ENCODE measurements at regions not wholly inside any gene's neighbourhood (a gene's known extent, or its start where the extent isn't known, plus 50 kb on each side); places are given as distances from the start of the nearest gene placed in this dataset.

- H2AFZ ChIP-seq (ENCODE audit: low read depth), result no peak overlapping the region
- H3K27me3 ChIP-seq (ENCODE audit: insufficient read depth, low read depth), result no peaks in the 10 kb centered on the region
- H3K4me1 ChIP-seq (ENCODE audit: low read depth, poor library complexity, severe bottlenecking), result no peaks in the 10 kb centered on the region
- H3K36me3 ChIP-seq (ENCODE audit: insufficient read depth), result no peaks in the 10 kb centered on the region
- TF ChIP-seq CTCF (conservative IDR thresholded peaks at IDR 0.05; ENCODE audit: low read depth, low read length), result no peak
- H4K20me1 ChIP-seq (ENCODE audit: insufficient read depth), result no peaks in the 10 kb centered on the region
- no peak overlapping the region for H3K4me2 ChIP-seq
- H3K9ac ChIP-seq, result no peak overlapping the region
- H3K79me2 ChIP-seq (ENCODE audit: insufficient read depth, low read depth), result no peaks in the 10 kb centered on the region
- H3K27ac ChIP-seq, result no peak overlapping the region
- H3K4me3 ChIP-seq (IDR thresholded peaks at IDR 0.05; ENCODE audit: insufficient read depth, low read depth, low read length), result no peak overlapping the region
These were observed 70.4 kb upstream of the SETMAR start for GRCh38 chr3:4232798-4233197.

- Histone ChIP-seq H3K4me2 (no peak overlapping the region), H2AFZ (ENCODE audit: low read depth) (no peak overlapping the region), H3K79me2 (ENCODE audit: insufficient read depth, low read depth) (no peaks in the 10 kb centered on the region), H3K4me1 (ENCODE audit: low read depth, poor library complexity, severe bottlenecking) (no peaks in the 10 kb centered on the region), H3K4me3 (IDR thresholded peaks at IDR 0.05; ENCODE audit: insufficient read depth, low read depth, low read length) (no peak overlapping the region), H3K27me3 (ENCODE audit: insufficient read depth, low read depth) (no peaks in the 10 kb centered on the region), H3K9ac (no peak overlapping the region), H3K36me3 (ENCODE audit: insufficient read depth) (no peaks in the 10 kb centered on the region), H4K20me1 (ENCODE audit: insufficient read depth) (no peaks in the 10 kb centered on the region), H3K27ac (no peak overlapping the region)
- no peak for TF ChIP-seq CTCF (conservative IDR thresholded peaks at IDR 0.05; ENCODE audit: low read depth, low read length)
These were observed 69.7 kb upstream of the SETMAR start for GRCh38 chr3:4233488-4233887.

GRCh38 chr3:4234889-4235288, 68.3 kb upstream of the SETMAR start:
- Histone ChIP-seq H3K27me3 (ENCODE audit: insufficient read depth, low read depth) (no peaks in the 10 kb centered on the region), H3K4me1 (ENCODE audit: low read depth, poor library complexity, severe bottlenecking) (no peaks in the 10 kb centered on the region), H4K20me1 (ENCODE audit: insufficient read depth) (no peaks in the 10 kb centered on the region), H3K27ac (no peak overlapping the region), H3K79me2 (ENCODE audit: insufficient read depth, low read depth) (no peaks in the 10 kb centered on the region), H2AFZ (ENCODE audit: low read depth) (no peak overlapping the region), H3K36me3 (ENCODE audit: insufficient read depth) (no peaks in the 10 kb centered on the region), H3K4me3 (IDR thresholded peaks at IDR 0.05; ENCODE audit: insufficient read depth, low read depth, low read length) (no peak overlapping the region), H3K4me2 (no peak overlapping the region), H3K9ac (no peak overlapping the region)
- TF ChIP-seq CTCF (conservative IDR thresholded peaks at IDR 0.05; ENCODE audit: low read depth, low read length), result no peak

GRCh38 chr3:4235690-4236089, 67.5 kb upstream of the SETMAR start:
- H3K4me3 ChIP-seq (IDR thresholded peaks at IDR 0.05; ENCODE audit: insufficient read depth, low read depth, low read length), result no peak overlapping the region
- H2AFZ ChIP-seq (ENCODE audit: low read depth), result no peak overlapping the region

More at GRCh38 chr3:4235690-4236089, 67.5 kb upstream of the SETMAR start:
- Histone ChIP-seq H3K4me1 (ENCODE audit: low read depth, poor library complexity, severe bottlenecking) (no peaks in the 10 kb centered on the region), H3K9ac (no peak overlapping the region), H3K4me2 (no peak overlapping the region), H4K20me1 (ENCODE audit: insufficient read depth) (no peaks in the 10 kb centered on the region), H3K36me3 (ENCODE audit: insufficient read depth) (no peaks in the 10 kb centered on the region), H3K27ac (no peak overlapping the region), H3K27me3 (ENCODE audit: insufficient read depth, low read depth) (no peaks in the 10 kb centered on the region), H3K79me2 (ENCODE audit: insufficient read depth, low read depth) (no peaks in the 10 kb centered on the region)
- TF ChIP-seq CTCF (conservative IDR thresholded peaks at IDR 0.05; ENCODE audit: low read depth, low read length), result no peak
